GM18951 (cell line): ENCODE measurements at regions not wholly inside any gene's neighbourhood (a gene's known extent, or its start where the extent isn't known, plus 50 kb on each side); places are given as distances from the start of the nearest gene placed in this dataset.

Experiments used
- POLR2A ChIP-seq: IDR thresholded peaks from 4 replicates; pipeline ENCODE4 v1.6.1; 2011; ENCODE audit warnings: mild to moderate bottlenecking; ENCODE audit not compliant: insufficient read length, insufficient read depth; ENCODE audit errors: extremely low read depth
- in situ Hi-C: fragments of 300-500 bp; cut with MboI; formaldehyde crosslinking; loops from one replicate; pipeline ENCODE4 v1.12.0; 2022; ENCODE audit warnings: low sequenced_read_pairs, mixed read lengths, inconsistent platforms; ENCODE audit not compliant: unreplicated experiment

- in situ Hi-C loops: no loop called here
- no peak for TF ChIP-seq POLR2A
Measured at GRCh38 chr5:5617024-5617423, 194.5 kb downstream of the ICE1 start.

GRCh38 chr5:5616247-5616895, 193.9 kb downstream of the ICE1 start:
- no peak for TF ChIP-seq POLR2A
- in situ Hi-C loops: no loop called here

GRCh38 chr5:5615569-5615968, 193.1 kb downstream of the ICE1 start:
- in situ Hi-C loops: no loop called here
- TF ChIP-seq POLR2A: no peak

GRCh38 chr5:5613261-5613990, 190.9 kb downstream of the ICE1 start:
- no peak for TF ChIP-seq POLR2A
- in situ Hi-C loops: no loop called here

GRCh38 chr5:5612096-5612495, 189.6 kb downstream of the ICE1 start:
- in situ Hi-C loops: no loop called here
- no peak for TF ChIP-seq POLR2A

GRCh38 chr5:5609935-5610334, 187.5 kb downstream of the ICE1 start:
- no peak for TF ChIP-seq POLR2A
- in situ Hi-C loops: no loop called here

- TF ChIP-seq POLR2A: no peak
Measured at GRCh38 chr5:5605170-5605764, 182.8 kb downstream of the ICE1 start.

GRCh38 chr5:5602554-5602953, 180.1 kb downstream of the ICE1 start:
- in situ Hi-C loops: no loop called here
- TF ChIP-seq POLR2A: no peak

More at GRCh38 chr5:5605170-5605764, 182.8 kb downstream of the ICE1 start:
- in situ Hi-C loops: no loop called here

GRCh38 chr5:5598547-5599113, 176.2 kb downstream of the ICE1 start:
- in situ Hi-C loops: no loop called here
- TF ChIP-seq POLR2A: no peak

- TF ChIP-seq POLR2A: no peak
- in situ Hi-C loops: no loop called here
Measured at GRCh38 chr5:5593391-5593790, 170.9 kb downstream of the ICE1 start.

GRCh38 chr5:5592541-5592940, 170.1 kb downstream of the ICE1 start:
- in situ Hi-C loops: no loop called here
- TF ChIP-seq POLR2A: no peak

- in situ Hi-C loops: no loop called here
Measured at GRCh38 chr5:5591567-5591966, 169.1 kb downstream of the ICE1 start.

GRCh38 chr5:5589857-5590256, 167.4 kb downstream of the ICE1 start:
- in situ Hi-C loops: no loop called here
- no peak for TF ChIP-seq POLR2A

More at GRCh38 chr5:5591567-5591966, 169.1 kb downstream of the ICE1 start:
- TF ChIP-seq POLR2A: no peak
